Esophagus muscularis mucosa (tissue), 3 donors: ENCODE measurements at regions not wholly inside any gene's neighbourhood (a gene's known extent, or its start where the extent isn't known, plus 50 kb on each side); places are given as distances from the start of the nearest gene placed in this dataset.

ENCODE experiments used
- POLR2A ChIP-seq: fragments of 450-650 bp; IDR thresholded peaks from one replicate; pipeline ENCODE4 v1.6.1; 2017; ENCODE audit warnings: antibody characterized with exemption, moderate library complexity, mild to moderate bottlenecking, low read depth
- TF ChIP-seq, protein P1 (sequence below), 3 experiments: fragments of 200-600 bp in 2 of 3; fragments of 450-650 bp in 1 of 3; sonication (generic) in 2 of 3; IDR thresholded peaks; one replicate each; pipeline ENCODE4 v1.5.1; 2017 to 2019; ENCODE audit warnings: antibody characterized with exemption in 3 of 3, mild to moderate bottlenecking in 2 of 3, moderate library complexity in 1 of 3

GRCh38 chr4:123581802-123582201 is 185.2 kb downstream of the SPRY1 start:
- TF ChIP-seq, protein P1, sequence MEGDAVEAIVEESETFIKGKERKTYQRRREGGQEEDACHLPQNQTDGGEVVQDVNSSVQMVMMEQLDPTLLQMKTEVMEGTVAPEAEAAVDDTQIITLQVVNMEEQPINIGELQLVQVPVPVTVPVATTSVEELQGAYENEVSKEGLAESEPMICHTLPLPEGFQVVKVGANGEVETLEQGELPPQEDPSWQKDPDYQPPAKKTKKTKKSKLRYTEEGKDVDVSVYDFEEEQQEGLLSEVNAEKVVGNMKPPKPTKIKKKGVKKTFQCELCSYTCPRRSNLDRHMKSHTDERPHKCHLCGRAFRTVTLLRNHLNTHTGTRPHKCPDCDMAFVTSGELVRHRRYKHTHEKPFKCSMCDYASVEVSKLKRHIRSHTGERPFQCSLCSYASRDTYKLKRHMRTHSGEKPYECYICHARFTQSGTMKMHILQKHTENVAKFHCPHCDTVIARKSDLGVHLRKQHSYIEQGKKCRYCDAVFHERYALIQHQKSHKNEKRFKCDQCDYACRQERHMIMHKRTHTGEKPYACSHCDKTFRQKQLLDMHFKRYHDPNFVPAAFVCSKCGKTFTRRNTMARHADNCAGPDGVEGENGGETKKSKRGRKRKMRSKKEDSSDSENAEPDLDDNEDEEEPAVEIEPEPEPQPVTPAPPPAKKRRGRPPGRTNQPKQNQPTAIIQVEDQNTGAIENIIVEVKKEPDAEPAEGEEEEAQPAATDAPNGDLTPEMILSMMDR (IDR thresholded peaks at IDR 0.05): no peak
- TF ChIP-seq POLR2A: no peak
